GM12878 (cell line): ENCODE measurements at regions not wholly inside any gene's neighbourhood (a gene's known extent, or its start where the extent isn't known, plus 50 kb on each side); places are given as distances from the start of the nearest gene placed in this dataset.

Source experiments
- ATAC-seq: fragments of 200-7000 bp; cut with Tn5 transposase; 3 replicates; pipeline ENCODE4 v1.9.1; 2020; ENCODE audit warnings: mild to moderate bottlenecking, moderate library complexity
- BruUV-seq: library from RNA; stranded (reverse); fragments of 400-500 nt; replicated peaks from 2 replicates; lab custom pipeline; 2021; lab: Mats Ljungman, UMichigan
- CTCF ChIA-PET: fragments of 300-600 bp; sonication (Branson Sonifier 250); formaldehyde crosslinking; extraction: SDS; loops from one replicate; lab custom pipeline; 2021; ENCODE audit warnings: inconsistent platforms; lab: Yijun Ruan, JAX
- POLR2A ChIA-PET: fragments of 350-600 bp; formaldehyde crosslinking; extraction: SDS; loops from one replicate; lab custom pipeline; 2021; ENCODE audit warnings: inconsistent platforms; lab: Charles Lee
- RAD21 ChIA-PET: fragments of 300-600 bp; sonication (Branson Sonifier 250); formaldehyde crosslinking; loops from one replicate; lab custom pipeline; 2023; ENCODE audit warnings: antibody characterized with exemption; ENCODE audit not compliant: unreplicated experiment; lab: Charles Lee
- SMC1A ChIA-PET: fragments of 300-600 bp; sonication (Branson Sonifier 250); formaldehyde crosslinking; loops from one replicate; lab custom pipeline; 2023; ENCODE audit not compliant: unreplicated experiment, uncharacterized antibody; lab: Charles Lee
- DNase-seq: peaks from one replicate; pipeline ENCODE4 v3.0.0-alpha.2; 2011; ENCODE audit warnings: low read depth, low spot score
- FAIRE-seq: peaks from 3 replicates; lab custom pipeline; 2011; peaks lifted over from hg19 to GRCh38; lab: Jason Lieb, UNC
- H2AFZ ChIP-seq: 2 replicates; pipeline ENCODE4 v1.6.0; 2011; ENCODE audit warnings: low read depth, low read length, control low read depth; ENCODE audit not compliant: control insufficient read depth
- H3K27ac ChIP-seq: 2 replicates; pipeline ENCODE4 v1.5.1; 2011; ENCODE audit warnings: control low read depth; ENCODE audit not compliant: control insufficient read depth, insufficient read depth
- H3K27me3 ChIP-seq, 2 experiments: replicated peaks in 1 of 2; 2 replicates each; pipeline versions ENCODE4 v1.6.0 to v1.6.1; 2011; ENCODE audit warnings: low read length in 1 of 2; ENCODE audit not compliant: control insufficient read depth in 2 of 2, insufficient read depth in 2 of 2
- H3K36me3 ChIP-seq, 2 experiments: 2 replicates each; pipeline ENCODE4 v1.5.1; 2011; ENCODE audit warnings: low read length in 1 of 2; ENCODE audit not compliant: control insufficient read depth in 2 of 2, insufficient read depth in 2 of 2
- H3K4me1 ChIP-seq: 2 replicates; pipeline ENCODE4 v1.6.1; 2011; ENCODE audit warnings: mild to moderate bottlenecking, low read length, moderate library complexity, mixed read lengths; ENCODE audit not compliant: control insufficient read depth, insufficient read depth
- H3K4me2 ChIP-seq: 2 replicates; pipeline ENCODE4 v1.6.0; 2011; ENCODE audit warnings: control low read depth; ENCODE audit not compliant: control insufficient read depth, insufficient read depth
- H3K4me3 ChIP-seq: fragments of 200-600 bp; sonication (generic); 2 replicates; pipeline ENCODE4 v1.5.1; 2016
- H3K79me2 ChIP-seq: 2 replicates; pipeline ENCODE4 v1.6.0; 2011; ENCODE audit warnings: low read length; ENCODE audit not compliant: control insufficient read depth, insufficient read depth
- H3K9ac ChIP-seq: 2 replicates; pipeline ENCODE4 v1.8.0; 2011; ENCODE audit warnings: low read length, control low read depth, mixed read lengths; ENCODE audit not compliant: control insufficient read depth, insufficient read depth
- H3K9me3 ChIP-seq: replicated peaks from 3 replicates; pipeline ENCODE4 v1.5.1; 2011; ENCODE audit warnings: mild to moderate bottlenecking, low read length; ENCODE audit not compliant: control insufficient read depth, insufficient read depth
- H4K20me1 ChIP-seq: 2 replicates; pipeline ENCODE4 v1.6.0; 2011; ENCODE audit not compliant: control insufficient read depth, insufficient read depth
- ATF7 ChIP-seq: fragments of 450-650 bp; IDR thresholded peaks from 2 replicates; pipeline ENCODE4 v1.6.1; 2016; ENCODE audit warnings: low read depth, mild to moderate bottlenecking
- EZH2 ChIP-seq: IDR thresholded peaks from 2 replicates; pipeline ENCODE4 v1.6.1; 2012; ENCODE audit warnings: low read depth, mild to moderate bottlenecking, control low read depth, inconsistent platforms, low read length, borderline replicate concordance; ENCODE audit not compliant: control insufficient read depth
- IKZF2 ChIP-seq, 2 experiments: fragments of 450-650 bp; IDR thresholded peaks; 2 replicates each; pipeline ENCODE4 v1.6.1; 2017; ENCODE audit warnings: mild to moderate bottlenecking in 2 of 2, moderate library complexity in 2 of 2
- MEF2A ChIP-seq: IDR thresholded peaks from 2 replicates; pipeline ENCODE4 v1.6.1; 2011; ENCODE audit warnings: low read depth, mild to moderate bottlenecking, low read length, moderate library complexity; ENCODE audit not compliant: insufficient read depth
- POU2F2 ChIP-seq: IDR thresholded peaks from 3 replicates; pipeline ENCODE4 v1.6.1; 2011; ENCODE audit warnings: low read depth, mild to moderate bottlenecking, low read length, borderline replicate concordance
- SIN3A ChIP-seq: IDR thresholded peaks from 2 replicates; pipeline ENCODE4 v1.6.1; 2012; ENCODE audit warnings: low read depth, low read length, improper control_type of control experiment
- WGBS: methylation state at CpG from one replicate; pipeline ENCODE4 v1.1.6; 2016; ENCODE audit warnings: low lambda C conversion rate; ENCODE audit not compliant: insufficient replicate concordance, insufficient coverage; ENCODE audit errors: missing lambda C conversion rate; 5-methylcytosine and 5-hydroxymethylcytosine counted together
- in situ Hi-C: fragments of 300-500 bp; cut with MboI; formaldehyde crosslinking; loops from 9 replicates; pipeline ENCODE4 v1.14.3; 2018; ENCODE audit warnings: mixed read lengths
- intact Hi-C: fragments of 100-400 bp; cut with micrococcal nuclease; formaldehyde crosslinking; loops from one replicate; pipeline ENCODE4 v1.14.2; 2022; ENCODE audit not compliant: unreplicated experiment
- TF ChIP-seq, protein P1 (sequence below): IDR thresholded peaks from 2 replicates; pipeline ENCODE4 v1.6.1; 2011; ENCODE audit warnings: low read depth, mild to moderate bottlenecking, low read length, moderate library complexity, borderline replicate concordance; ENCODE audit errors: extremely low read depth
- TF ChIP-seq, protein P2 (sequence below): fragments of 450-650 bp; formaldehyde crosslinking; IDR thresholded peaks from 2 replicates; pipeline ENCODE4 v1.5.0; 2022; ENCODE audit warnings: mild to moderate bottlenecking, missing genetic modification characterization
- TF ChIP-seq, protein P3 (sequence below): IDR thresholded peaks from 2 replicates; pipeline ENCODE4 v1.6.1; 2012; ENCODE audit warnings: mild to moderate bottlenecking, low read depth, low read length
- TF ChIP-seq, protein P4 (sequence below): fragments of 450-650 bp; IDR thresholded peaks from 2 replicates; pipeline ENCODE4 v1.6.1; 2014; ENCODE audit warnings: mild to moderate bottlenecking

DNA sequence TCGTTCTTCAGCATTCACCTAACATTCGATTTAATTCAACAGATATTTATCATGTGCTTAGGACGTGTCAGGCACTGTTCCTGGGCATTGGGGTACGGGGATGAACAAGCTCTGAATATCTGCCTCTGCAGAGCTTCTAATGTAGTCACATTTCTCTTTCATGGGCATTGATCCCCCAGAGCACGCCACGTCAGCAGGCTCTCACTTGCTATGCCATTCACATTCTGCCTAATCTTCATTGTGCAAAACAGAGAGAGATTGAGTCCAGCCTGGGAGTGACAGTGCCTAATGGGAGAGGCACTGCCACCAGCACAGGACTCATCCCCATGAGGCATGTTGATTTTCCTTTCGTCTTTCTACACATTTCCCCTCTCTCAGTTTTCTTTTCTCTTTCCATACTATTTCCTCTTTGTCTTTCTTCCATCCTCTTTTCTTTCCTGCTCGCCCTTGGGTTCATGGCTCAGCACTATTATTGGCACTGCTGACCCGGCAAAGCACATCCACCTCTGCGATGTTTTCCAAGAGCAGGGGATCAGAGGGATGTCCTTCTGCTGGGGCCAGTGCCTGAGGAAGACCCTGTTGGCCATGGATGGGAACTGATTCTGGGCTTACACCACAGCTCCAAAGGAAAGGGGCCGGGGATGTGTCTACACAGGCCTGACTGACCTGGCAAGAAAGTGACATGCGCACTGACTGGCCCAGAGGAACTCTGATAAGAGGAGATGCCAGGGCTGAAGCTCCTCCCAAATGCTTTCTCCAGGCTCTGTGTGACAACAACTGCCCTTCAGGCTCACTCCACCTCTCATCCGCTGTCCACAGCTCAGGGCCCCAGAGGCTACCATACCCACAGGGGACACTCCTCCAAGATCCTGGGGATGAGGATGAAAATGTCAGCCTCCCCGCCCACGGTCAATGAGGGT is 195.9 kb downstream of the TOMM20 start (continued):
- TF ChIP-seq, protein P1, sequence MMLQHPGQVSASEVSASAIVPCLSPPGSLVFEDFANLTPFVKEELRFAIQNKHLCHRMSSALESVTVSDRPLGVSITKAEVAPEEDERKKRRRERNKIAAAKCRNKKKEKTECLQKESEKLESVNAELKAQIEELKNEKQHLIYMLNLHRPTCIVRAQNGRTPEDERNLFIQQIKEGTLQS, result no peak
- TF ChIP-seq, protein P2, sequence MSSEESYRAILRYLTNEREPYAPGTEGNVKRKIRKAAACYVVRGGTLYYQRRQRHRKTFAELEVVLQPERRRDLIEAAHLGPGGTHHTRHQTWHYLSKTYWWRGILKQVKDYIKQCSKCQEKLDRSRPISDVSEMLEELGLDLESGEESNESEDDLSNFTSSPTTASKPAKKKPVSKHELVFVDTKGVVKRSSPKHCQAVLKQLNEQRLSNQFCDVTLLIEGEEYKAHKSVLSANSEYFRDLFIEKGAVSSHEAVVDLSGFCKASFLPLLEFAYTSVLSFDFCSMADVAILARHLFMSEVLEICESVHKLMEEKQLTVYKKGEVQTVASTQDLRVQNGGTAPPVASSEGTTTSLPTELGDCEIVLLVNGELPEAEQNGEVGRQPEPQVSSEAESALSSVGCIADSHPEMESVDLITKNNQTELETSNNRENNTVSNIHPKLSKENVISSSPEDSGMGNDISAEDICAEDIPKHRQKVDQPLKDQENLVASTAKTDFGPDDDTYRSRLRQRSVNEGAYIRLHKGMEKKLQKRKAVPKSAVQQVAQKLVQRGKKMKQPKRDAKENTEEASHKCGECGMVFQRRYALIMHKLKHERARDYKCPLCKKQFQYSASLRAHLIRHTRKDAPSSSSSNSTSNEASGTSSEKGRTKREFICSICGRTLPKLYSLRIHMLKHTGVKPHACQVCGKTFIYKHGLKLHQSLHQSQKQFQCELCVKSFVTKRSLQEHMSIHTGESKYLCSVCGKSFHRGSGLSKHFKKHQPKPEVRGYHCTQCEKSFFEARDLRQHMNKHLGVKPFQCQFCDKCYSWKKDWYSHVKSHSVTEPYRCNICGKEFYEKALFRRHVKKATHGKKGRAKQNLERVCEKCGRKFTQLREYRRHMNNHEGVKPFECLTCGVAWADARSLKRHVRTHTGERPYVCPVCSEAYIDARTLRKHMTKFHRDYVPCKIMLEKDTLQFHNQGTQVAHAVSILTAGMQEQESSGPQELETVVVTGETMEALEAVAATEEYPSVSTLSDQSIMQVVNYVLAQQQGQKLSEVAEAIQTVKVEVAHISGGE (CRISPR knock-in tag), result no peak
- no peak for TF ChIP-seq IKZF2 (IDR thresholded peaks at IDR 0.05)

DNA sequence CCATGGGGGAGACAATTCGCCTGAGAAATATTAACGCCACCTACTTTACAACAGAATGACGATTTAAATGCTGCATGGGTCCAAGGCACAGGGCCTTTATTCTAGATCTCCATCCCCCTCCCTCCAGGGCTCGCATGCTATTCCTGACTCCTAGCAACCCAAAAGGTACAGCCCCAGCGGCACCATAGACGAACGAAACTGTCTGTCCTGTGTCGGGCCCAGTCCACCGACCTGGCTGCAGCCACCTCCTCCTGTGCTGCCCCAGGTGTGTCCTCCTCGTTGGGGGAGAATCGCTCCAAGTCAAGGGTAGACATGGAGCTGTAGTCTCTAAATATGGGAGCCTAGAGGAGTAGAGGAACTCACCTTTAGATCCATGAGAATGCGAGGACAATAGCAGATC is 196.5 kb downstream of the TOMM20 start:
- H3K4me3 ChIP-seq, result no peak overlapping the region
- no peak overlapping the region for H3K27ac ChIP-seq
- H4K20me1 ChIP-seq, result no peaks in the 10 kb centered on the region
- FAIRE-seq (no peak), ATAC-seq (no peak), DNase-seq (no peak)
- intact Hi-C loops, result no loop called here
- in situ Hi-C loops, result no loop called here
- no TSS peak for BruUV-seq
- ChIA-PET SMC1A (interaction anchor here (0.8 to 6.2 kb wide), 11 partner anchors 13 to 90 kb away, joined by 3 to 44 read pairs (median 6); no protein-coding TSS in a partner anchor), POLR2A (interaction anchor here (3.6 kb wide), 1 partner anchor 23 kb away, joined by 15 read pairs; no protein-coding TSS in a partner anchor), CTCF (no interaction called here), RAD21 (interaction anchor here (1.0 to 3.2 kb wide), 7 partner anchors 15 to 152 kb away, joined by 3 to 20 read pairs (median 5); no protein-coding TSS in a partner anchor)
- peaks cover 2% of the 10 kb centered on the region; the same call in 1 of the 2 replicates for H3K79me2 ChIP-seq
- H3K9me3 ChIP-seq, result no peaks in the 10 kb centered on the region; the same call in 2 of the 3 replicates
- WGBS, result 94% methylated on average over 12 of the region's 12 CpGs
- H3K36me3 ChIP-seq, result no peaks in the 10 kb centered on the region
- H2AFZ ChIP-seq, result no peak overlapping the region
- no peaks in the 10 kb centered on the region for H3K27me3 ChIP-seq
- H3K4me1 ChIP-seq, result peaks cover 54% of the 10 kb centered on the region
- no peak overlapping the region for H3K9ac ChIP-seq
- H3K4me2 ChIP-seq, result no peak overlapping the region
- no peak for TF ChIP-seq SIN3A
- TF ChIP-seq ATF7, result no peak
- no peak for TF ChIP-seq MEF2A
- TF ChIP-seq, protein P3, sequence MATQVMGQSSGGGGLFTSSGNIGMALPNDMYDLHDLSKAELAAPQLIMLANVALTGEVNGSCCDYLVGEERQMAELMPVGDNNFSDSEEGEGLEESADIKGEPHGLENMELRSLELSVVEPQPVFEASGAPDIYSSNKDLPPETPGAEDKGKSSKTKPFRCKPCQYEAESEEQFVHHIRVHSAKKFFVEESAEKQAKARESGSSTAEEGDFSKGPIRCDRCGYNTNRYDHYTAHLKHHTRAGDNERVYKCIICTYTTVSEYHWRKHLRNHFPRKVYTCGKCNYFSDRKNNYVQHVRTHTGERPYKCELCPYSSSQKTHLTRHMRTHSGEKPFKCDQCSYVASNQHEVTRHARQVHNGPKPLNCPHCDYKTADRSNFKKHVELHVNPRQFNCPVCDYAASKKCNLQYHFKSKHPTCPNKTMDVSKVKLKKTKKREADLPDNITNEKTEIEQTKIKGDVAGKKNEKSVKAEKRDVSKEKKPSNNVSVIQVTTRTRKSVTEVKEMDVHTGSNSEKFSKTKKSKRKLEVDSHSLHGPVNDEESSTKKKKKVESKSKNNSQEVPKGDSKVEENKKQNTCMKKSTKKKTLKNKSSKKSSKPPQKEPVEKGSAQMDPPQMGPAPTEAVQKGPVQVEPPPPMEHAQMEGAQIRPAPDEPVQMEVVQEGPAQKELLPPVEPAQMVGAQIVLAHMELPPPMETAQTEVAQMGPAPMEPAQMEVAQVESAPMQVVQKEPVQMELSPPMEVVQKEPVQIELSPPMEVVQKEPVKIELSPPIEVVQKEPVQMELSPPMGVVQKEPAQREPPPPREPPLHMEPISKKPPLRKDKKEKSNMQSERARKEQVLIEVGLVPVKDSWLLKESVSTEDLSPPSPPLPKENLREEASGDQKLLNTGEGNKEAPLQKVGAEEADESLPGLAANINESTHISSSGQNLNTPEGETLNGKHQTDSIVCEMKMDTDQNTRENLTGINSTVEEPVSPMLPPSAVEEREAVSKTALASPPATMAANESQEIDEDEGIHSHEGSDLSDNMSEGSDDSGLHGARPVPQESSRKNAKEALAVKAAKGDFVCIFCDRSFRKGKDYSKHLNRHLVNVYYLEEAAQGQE, result no peak
- TF ChIP-seq, protein P4, sequence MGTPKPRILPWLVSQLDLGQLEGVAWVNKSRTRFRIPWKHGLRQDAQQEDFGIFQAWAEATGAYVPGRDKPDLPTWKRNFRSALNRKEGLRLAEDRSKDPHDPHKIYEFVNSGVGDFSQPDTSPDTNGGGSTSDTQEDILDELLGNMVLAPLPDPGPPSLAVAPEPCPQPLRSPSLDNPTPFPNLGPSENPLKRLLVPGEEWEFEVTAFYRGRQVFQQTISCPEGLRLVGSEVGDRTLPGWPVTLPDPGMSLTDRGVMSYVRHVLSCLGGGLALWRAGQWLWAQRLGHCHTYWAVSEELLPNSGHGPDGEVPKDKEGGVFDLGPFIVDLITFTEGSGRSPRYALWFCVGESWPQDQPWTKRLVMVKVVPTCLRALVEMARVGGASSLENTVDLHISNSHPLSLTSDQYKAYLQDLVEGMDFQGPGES, result no peak
- no peak for TF ChIP-seq EZH2
- TF ChIP-seq POU2F2, result no peak
